HG02610 (cell line): ENCODE measurements at regions not wholly inside any gene's neighbourhood (a gene's known extent, or its start where the extent isn't known, plus 50 kb on each side); places are given as distances from the start of the nearest gene placed in this dataset.
"Not testable (repeated sequence)": the region's sequence is repeated elsewhere in the genome, so short reads cannot be mapped to it uniquely, and the experiment has no call there.

ENCODE experiments used
- ATAC-seq: cut with Tn5 transposase; IDR thresholded peaks from one replicate; pipeline ENCODE4 v1.9.1; 2021; ENCODE audit warnings: mild to moderate bottlenecking, moderate library complexity; ENCODE audit not compliant: unreplicated experiment

DNA sequence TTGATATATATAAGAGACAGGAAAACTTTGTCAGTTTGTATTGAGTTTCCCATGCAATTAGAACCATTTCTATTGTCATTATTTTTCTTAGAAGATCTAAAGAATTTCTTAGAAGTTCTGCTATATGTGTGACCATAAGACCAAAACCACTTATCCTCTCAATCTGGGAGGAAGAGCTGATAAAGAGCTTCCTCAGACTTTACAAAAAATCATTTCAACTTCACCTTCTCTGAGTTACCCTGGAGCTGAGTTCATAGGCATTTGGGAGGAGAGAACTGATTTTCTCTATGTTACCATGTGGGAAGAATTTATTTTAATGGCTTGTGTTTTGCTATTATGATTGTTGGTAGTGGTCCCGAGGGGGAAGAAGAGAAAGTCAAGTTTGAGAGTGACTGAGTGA lies 329.3 kb downstream of the GPD2 start:
- ATAC-seq: no peak

DNA sequence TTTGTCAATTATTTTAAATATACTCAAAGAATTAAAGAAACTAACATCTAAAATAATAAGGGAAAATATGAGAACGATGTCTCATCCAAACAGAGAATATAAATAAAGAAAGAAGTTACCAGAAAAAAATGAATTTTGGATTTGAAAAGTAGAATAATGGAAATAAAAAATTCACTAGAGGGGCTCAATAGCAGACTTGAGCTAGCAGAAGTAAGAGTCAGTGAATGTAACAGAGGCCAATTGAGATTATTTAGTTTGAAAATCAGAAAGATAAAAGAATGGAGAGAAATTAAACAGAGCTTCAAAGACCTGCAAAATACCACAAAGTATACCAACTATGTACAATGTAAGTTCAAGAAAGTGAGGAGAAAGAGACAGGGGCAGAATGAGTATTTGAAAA lies 333.6 kb downstream of the GPD2 start:
- ATAC-seq: no peak

DNA sequence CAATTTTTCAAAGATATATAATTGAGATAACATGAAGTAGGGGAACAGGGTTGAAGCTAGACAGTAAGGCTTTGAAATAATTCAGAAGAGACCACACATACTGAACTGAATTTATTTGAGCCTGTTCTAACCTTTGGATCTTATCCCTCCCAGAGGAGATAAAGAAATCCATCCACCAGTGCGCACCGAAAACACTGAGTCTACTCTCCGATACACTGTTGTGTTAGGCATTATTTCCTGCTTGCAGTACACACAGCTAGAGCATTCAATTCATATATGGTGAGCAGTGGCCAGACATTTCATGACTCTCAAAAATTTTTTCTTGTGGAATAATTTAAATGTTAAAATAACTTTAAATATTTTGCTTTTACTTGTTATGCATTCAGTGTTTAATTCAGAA lies 342.7 kb downstream of the GPD2 start:
- ATAC-seq: no peak

DNA sequence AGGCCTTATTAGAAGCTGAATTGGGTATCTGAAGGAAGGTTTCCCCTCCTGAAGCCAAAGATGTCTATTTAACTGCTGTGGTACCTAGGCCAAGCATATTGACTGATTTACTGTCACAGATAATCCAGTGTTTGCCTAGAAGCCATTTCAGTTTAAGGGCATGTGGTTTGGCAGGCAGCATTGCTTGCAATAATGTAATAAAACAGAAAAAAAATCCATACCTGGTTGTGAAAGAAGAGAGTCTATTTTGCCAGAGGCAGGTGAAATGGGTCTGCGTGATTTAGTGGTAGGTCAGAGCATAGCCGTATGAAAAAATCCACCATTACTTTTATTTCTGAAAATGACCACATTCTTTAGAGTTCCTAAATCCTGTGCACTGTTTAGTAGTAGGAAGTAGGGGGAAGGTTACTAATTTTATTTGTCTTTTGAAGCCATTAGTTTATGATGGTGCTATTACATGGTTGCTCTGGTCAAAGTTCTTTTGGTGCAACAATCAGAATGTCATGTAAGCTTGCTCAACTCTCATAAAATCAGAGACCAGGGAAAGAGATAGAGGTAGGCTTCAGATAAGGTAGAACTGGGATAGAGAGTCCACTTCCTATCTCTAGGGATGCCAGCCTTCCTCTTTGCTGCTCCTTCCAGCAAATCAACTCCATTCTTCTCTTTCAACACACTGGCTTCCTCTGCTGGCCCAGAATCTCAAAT lies 343.4 kb downstream of the GPD2 start:
- ATAC-seq: no peak

DNA sequence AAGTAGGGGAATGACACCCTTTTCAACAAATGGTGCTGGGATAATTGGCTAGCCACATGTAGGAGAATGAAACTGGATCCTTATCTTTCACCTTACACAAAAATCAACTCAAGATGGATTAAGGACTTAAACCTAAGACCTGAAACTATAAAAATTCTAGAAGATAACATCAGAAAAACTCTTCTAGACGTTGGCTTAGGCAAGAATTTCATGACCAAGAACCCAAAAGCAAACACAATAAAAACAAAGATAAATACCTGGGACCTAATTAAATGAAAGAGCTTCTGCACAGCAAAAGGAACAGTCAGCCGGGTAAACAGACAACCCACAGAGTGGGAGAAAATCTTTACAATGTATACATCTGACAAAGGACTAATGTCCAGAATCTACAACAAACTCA lies 345.5 kb downstream of the GPD2 start:
- not testable (repeated sequence) for ATAC-seq

DNA sequence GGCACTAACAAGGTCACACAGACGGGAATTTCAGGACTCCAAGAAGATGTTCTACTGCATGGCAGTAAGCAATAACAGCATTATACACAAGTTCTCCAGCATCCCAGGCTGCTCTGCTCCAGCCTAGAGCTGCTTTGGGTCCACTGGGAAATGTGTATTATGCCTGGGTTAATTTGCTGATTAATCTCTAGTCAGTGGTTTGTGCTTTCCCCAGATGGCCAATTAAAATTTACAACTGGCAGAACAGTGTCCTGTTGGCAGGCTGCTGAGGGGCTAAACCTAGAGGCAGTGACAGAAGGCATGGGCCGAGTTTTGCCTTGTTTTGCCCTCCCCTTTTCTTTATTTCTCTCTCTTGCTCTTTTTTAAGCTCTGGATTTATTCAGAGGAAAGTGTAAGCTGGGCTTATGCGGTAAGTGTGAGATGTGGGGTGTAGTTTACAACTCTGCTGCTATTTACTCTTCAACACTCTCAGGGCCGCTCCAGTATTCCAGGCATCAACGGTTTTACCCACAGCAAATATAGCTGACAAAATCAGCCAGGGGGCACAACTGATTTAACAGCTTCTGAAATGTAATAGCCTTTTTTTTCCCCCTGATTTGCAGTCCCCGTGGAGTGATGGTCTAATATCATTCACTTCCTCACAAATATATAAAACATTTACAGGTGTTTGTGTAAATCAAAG lies 348.0 kb downstream of the GPD2 start:
- ATAC-seq: no peak

DNA sequence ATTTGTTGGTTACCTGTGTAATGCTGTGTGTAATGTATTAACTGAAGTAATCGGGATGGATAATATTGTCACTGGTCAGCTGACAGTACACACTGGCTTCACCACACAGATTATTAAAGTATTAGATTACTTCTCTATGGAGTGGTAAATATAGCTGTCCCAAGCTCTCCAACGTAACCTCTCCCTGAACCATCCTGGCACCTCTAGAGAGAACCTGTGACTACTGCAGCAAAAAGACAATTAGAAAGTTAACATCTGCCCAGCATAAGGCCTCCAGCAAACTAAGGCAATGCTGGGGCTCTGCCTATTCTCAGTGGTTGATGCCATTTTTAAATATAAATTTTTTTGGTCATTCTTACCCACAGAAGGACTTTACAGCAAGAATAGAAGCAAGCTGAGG lies 351.3 kb downstream of the GPD2 start:
- ATAC-seq: no peak

DNA sequence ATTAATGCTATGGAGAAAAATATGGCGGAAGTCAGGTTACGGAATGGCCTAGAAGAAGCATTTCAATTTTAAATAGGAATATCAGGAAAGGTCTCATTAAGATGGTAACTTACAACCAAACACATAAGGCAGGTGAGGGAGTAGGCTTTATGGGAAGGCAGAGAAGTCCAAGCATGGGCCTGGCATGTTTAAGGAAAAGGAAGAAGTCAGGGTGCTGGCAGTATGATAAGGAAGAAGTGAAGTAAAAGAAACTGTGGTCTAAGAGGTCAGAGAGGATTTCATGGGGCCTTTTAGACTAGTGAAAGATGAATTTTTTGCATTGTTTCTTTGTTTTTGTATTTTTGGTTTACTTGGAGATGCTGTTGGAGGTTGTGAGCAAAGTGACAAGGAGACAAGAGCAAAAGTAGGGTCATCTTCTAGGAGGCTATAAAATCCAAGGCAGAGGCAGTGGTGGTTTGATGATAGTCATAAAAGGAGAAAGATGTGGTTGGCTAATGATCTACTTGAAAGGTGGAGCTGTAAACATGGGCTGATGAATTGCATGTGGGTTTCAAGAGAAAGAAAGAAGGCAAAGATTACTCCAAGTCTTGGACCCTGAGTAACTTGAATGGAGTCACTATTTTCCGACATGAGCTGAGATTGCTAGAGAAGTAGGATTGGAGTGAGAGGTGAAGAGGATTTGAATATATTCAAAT lies 354.3 kb downstream of the GPD2 start:
- ATAC-seq: no peak

DNA sequence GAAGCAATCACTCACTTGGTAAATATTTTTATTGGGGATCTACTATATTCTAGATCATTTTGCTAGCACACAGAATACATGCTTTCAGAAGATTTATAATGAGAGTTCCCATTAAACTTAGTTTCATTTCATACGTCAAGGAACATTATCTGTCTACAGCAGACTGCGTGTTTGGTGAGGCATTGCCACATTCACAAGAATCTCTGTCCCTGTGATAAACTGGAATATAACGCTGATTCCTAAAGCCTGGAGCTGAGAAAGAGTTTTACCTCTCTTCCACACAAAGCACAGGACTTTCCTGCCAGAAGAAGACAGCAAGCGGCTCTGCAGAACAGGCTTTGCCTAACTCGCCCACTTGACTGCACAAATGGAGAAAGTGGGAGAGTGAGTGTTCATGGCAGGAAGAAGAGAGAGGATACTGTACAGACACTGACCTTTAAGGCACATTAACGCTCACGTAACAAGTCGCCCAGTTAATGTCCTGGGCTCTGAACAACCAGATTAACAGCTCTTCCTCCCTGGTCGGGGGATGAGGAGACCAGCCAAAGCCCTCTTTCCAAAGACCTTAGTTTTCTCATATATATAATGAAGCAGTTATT lies 356.2 kb downstream of the GPD2 start:
- no peak for ATAC-seq

DNA sequence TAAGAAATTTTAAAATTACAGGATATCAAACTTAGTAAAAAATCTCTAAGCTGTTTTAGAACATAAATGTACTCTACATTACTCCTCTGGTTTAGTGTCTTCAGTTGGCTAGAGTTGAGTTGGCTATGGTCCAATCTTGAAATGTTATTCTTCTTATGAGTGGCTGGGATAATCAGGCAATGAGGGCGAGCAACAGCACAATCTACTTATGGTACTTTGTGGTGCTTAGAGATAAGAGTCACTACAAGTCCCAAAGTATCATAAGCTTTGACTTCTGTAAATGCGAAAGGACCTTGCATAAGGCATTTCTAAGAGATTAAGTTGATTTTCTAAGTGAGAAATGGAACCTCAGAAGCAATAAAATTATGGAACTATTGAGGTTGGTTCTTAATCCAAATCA lies 361.7 kb downstream of the GPD2 start:
- no peak for ATAC-seq

DNA sequence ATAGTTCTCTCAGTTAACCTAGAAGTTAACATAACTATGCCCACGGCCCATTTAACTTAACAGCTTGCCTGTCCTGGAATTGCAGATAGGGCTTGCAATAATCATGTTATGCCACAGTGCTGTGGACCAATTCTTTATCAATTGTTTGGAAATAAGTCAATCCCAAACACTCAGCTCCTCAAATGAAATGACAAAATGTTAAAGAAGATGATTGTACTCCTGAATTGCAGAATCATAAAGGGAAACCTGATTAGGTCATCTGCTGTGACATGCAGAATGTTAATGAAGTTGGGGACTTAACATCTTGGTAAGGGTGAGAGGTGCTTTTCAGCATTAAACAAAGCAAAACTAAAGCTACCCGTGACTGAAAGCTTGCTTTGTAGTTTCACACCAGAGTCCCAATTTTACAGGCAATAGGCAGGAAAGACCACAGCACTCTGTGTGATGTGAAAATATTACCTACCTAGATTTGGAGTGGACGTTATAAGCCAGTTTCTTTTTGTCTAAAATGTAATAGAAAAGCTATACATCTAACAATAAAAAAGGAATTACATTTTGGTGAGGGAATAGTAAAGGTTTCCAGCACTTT lies 364.0 kb downstream of the GPD2 start:
- peak; percentile 77 for ATAC-seq

DNA sequence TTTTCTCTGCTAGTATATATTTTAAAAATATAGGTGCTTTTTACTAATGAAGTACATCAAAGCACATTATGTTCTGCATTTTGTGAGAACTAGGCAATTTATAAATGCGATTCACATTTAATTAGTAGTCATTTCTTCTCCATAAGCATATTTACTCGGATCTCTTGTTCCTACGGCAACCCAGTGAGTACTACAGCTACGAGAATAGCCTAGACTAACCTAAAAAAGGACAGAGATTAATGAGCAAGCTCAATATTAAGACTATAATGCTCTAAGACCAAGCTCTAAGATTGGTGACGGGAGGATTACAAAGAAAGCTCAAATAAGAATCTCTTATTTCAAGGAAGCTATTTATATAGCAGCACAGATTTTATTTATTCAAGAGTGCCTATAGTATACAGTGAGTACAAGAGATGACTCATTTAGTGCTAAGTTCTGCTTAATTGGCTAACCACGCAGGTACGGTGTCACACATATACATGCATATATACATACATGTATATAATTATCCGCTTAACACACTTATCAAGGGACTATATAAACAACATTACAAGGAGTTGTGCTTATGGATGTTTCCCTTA lies 364.7 kb downstream of the GPD2 start:
- ATAC-seq: no peak

DNA sequence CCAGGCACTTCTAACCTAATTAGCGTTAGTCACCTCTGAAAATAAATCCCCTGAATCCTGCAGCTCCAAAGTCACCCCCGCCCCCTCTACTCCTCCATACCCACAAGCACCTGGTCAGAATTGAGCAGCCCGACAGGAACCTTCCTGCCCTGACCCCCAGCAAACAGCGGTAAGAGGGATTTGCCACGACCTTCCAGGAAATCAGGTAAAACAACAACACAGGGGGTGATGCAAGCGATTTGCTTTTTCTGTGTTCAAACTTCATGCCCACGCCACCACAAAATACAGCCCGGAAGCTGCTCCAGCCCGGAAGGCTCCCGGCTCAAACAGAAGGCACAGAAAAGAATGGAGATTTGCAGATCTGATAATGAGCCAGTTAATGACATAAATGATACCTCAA lies 367.1 kb downstream of the GPD2 start:
- no peak for ATAC-seq

DNA sequence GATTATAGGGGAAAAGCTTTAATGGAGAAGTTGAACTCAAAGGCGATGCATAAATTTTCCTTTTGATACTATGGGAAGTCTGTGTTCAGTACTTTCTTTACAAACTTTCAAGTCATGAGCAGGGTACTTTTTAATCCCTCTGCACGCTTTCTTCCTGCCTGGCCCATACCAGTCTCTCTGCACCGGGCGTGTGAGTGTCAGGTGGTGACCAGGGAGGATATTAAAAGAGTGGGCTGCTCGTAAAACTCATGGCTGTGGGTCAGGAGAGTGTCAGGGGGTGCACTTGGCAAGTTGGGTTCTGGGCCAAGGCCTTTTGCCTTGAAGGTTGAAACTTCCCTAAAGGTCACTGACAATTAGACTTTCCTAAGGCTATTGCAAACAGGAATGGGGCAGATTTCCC lies 367.8 kb downstream of the GPD2 start:
- ATAC-seq: no peak

DNA sequence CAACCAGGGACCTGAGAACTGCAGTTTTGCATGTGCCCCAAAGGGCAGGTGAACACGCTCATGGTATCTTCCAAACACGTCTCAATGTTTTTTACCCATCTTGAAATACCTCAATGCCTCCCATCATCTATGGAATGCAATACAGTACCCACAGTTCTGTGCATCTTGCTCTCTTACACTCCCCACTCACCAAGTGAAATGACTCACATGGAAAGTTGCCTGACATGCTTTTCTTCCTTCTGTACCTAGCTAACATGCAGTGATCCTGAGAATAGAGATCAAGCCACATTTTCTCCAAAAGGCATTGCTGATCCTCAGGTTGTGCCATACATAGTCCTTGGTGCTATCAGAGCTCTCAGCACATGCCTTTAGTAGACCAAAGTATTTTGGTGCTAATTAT lies 373.9 kb downstream of the GPD2 start:
- no peak for ATAC-seq

DNA sequence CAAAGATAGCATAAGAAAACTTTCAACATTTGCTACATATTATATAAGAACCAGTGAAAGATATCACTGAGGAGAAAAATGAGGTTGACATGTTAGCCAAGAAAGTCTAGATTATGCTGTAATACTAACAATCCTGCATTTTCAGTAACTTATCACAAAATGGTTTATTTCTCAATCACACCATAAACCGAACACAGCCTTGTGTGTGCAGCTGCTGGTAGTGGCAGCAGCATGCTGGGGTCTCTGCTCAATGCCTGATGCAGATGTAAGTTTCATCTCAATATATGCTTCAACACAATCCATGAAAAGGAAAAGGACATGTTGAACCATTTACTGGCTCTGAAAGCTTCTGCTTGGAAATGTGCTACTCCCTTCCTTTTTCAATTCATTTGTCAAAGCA lies 376.3 kb downstream of the GPD2 start:
- ATAC-seq: no peak

DNA sequence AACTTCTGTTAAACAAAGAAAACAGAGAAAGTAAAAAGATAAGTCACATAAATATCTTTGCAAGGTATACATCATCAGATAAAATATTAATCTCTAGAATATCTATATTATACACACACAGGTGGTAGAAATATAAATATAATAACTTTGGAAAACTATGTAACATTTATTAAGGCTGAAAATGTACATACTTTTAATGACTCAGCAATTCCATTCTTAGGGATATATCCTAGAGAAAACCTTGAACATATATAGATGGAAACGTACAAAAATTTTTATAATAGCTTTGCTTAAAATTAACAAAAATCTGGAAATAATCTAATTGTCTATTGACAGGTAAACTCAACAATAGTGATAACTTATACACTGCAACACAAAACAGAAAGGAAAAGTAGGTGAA lies 381.3 kb downstream of the GPD2 start:
- no peak for ATAC-seq

DNA sequence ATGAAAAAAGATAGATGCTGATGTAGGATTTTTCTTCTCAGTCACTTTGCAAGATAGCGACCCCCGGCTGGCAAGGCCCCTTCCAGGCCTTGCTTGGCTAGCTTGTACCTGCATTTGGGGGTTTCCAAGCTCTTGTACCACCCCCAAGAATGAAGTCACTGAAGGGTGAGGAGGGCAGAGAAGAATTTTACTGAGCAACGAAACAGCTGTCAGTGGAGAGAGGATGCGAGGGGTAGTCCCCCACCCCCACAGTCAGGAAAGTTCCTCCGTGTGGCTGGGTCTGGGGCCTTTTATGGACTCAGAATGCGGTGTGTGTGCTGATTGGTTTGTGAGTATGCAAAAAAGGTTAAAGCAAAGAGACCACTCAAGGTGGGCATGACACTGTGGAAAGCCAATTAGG lies 382.0 kb downstream of the GPD2 start:
- ATAC-seq: no peak

DNA sequence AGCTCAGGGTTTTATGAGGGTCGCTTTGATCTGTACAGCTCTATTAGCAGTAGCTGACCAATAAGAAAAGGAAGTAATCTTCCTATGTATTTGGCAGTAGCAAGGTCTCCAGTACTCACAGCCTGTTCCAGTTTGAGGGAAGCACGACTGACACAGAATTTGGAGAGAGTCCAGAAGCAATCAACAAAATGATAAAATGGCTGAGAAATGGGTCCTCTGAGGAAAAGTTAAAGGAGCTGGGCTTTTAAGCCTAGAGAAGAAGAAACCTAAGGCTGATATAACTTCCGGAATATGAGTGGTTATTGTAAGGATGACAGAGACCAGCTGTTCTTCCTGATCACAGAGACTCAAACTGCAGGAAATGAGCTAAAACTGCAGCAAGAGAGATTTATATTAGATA lies 382.8 kb downstream of the GPD2 start:
- ATAC-seq: no peak

DNA sequence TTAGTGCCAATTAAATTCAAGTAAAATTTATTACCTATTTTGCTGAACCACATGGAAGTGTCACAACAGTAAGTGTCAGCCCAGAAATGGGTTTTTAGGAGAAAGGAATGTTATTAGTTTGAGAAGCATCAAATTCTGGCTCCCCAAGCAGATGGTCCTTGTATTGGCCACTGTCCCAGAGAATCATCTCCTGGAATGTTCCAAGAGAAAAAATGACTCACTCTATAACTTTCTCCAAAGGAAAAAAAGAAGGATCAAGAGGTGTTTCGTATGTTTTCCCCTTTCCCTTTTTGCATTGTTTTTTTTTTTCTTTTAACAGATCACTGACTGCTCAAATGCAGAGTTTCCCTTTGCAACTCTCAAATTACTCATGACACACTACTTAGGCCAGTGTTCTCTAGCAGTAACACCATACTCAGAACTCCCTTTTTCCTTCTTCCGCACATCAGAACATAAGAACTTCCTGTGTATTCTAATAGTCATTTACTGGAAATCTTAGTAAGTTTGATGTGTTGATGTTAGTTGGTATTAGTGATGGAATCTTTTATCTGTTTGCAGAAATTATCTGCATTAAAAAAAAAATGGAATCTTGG lies 390.3 kb downstream of the GPD2 start:
- ATAC-seq: no peak

DNA sequence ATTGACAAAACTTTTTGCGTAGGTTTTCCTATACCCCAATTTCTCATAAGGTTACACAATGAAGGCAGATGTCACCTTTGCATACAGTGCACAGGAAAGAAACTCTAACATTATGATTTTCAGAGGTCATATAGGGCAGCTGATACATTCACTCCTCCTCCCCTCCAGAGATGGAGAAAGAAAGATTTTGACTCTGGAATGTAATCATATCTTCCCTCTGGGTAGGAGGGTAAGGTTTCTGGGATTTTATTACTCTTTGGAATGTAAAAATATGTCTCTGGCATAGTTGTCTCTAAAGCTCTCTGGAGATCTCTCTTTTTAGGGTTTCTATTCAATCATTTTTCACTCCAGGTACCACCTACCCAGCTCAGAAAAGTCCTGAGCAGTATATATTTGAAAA lies 398.3 kb downstream of the GPD2 start:
- ATAC-seq: no peak
